GM12878 (cell line): ENCODE measurements at regions not wholly inside any gene's neighbourhood (a gene's known extent, or its start where the extent isn't known, plus 50 kb on each side); places are given as distances from the start of the nearest gene placed in this dataset.

Source experiments
- ATAC-seq: fragments of 200-7000 bp; cut with Tn5 transposase; 3 replicates; pipeline ENCODE4 v1.9.1; 2020; ENCODE audit warnings: mild to moderate bottlenecking, moderate library complexity
- BruUV-seq: library from RNA; stranded (reverse); fragments of 400-500 nt; replicated peaks from 2 replicates; lab custom pipeline; 2021; lab: Mats Ljungman, UMichigan
- CTCF ChIA-PET: fragments of 300-600 bp; sonication (Branson Sonifier 250); formaldehyde crosslinking; extraction: SDS; loops from one replicate; lab custom pipeline; 2021; ENCODE audit warnings: inconsistent platforms; lab: Yijun Ruan, JAX
- POLR2A ChIA-PET: fragments of 350-600 bp; formaldehyde crosslinking; extraction: SDS; loops from one replicate; lab custom pipeline; 2021; ENCODE audit warnings: inconsistent platforms; lab: Charles Lee
- RAD21 ChIA-PET: fragments of 300-600 bp; sonication (Branson Sonifier 250); formaldehyde crosslinking; loops from one replicate; lab custom pipeline; 2023; ENCODE audit warnings: antibody characterized with exemption; ENCODE audit not compliant: unreplicated experiment; lab: Charles Lee
- SMC1A ChIA-PET: fragments of 300-600 bp; sonication (Branson Sonifier 250); formaldehyde crosslinking; loops from one replicate; lab custom pipeline; 2023; ENCODE audit not compliant: unreplicated experiment, uncharacterized antibody; lab: Charles Lee
- DNase-seq: peaks from one replicate; pipeline ENCODE4 v3.0.0-alpha.2; 2011; ENCODE audit warnings: low read depth, low spot score
- FAIRE-seq: peaks from 3 replicates; lab custom pipeline; 2011; peaks lifted over from hg19 to GRCh38; lab: Jason Lieb, UNC
- H2AFZ ChIP-seq: 2 replicates; pipeline ENCODE4 v1.6.0; 2011; ENCODE audit warnings: low read depth, low read length, control low read depth; ENCODE audit not compliant: control insufficient read depth
- H3K27ac ChIP-seq: 2 replicates; pipeline ENCODE4 v1.5.1; 2011; ENCODE audit warnings: control low read depth; ENCODE audit not compliant: control insufficient read depth, insufficient read depth
- H3K27me3 ChIP-seq, 2 experiments: replicated peaks in 1 of 2; 2 replicates each; pipeline versions ENCODE4 v1.6.0 to v1.6.1; 2011; ENCODE audit warnings: low read length in 1 of 2; ENCODE audit not compliant: control insufficient read depth in 2 of 2, insufficient read depth in 2 of 2
- H3K36me3 ChIP-seq, 2 experiments: 2 replicates each; pipeline ENCODE4 v1.5.1; 2011; ENCODE audit warnings: low read length in 1 of 2; ENCODE audit not compliant: control insufficient read depth in 2 of 2, insufficient read depth in 2 of 2
- H3K4me1 ChIP-seq: 2 replicates; pipeline ENCODE4 v1.6.1; 2011; ENCODE audit warnings: mild to moderate bottlenecking, low read length, moderate library complexity, mixed read lengths; ENCODE audit not compliant: control insufficient read depth, insufficient read depth
- H3K4me2 ChIP-seq: 2 replicates; pipeline ENCODE4 v1.6.0; 2011; ENCODE audit warnings: control low read depth; ENCODE audit not compliant: control insufficient read depth, insufficient read depth
- H3K4me3 ChIP-seq: fragments of 200-600 bp; sonication (generic); 2 replicates; pipeline ENCODE4 v1.5.1; 2016
- H3K79me2 ChIP-seq: 2 replicates; pipeline ENCODE4 v1.6.0; 2011; ENCODE audit warnings: low read length; ENCODE audit not compliant: control insufficient read depth, insufficient read depth
- H3K9ac ChIP-seq: 2 replicates; pipeline ENCODE4 v1.8.0; 2011; ENCODE audit warnings: low read length, control low read depth, mixed read lengths; ENCODE audit not compliant: control insufficient read depth, insufficient read depth
- H3K9me3 ChIP-seq: replicated peaks from 3 replicates; pipeline ENCODE4 v1.5.1; 2011; ENCODE audit warnings: mild to moderate bottlenecking, low read length; ENCODE audit not compliant: control insufficient read depth, insufficient read depth
- H4K20me1 ChIP-seq: 2 replicates; pipeline ENCODE4 v1.6.0; 2011; ENCODE audit not compliant: control insufficient read depth, insufficient read depth
- ASH2L ChIP-seq: fragments of 300-600, 200-600 bp; sonication (generic); IDR thresholded peaks from 2 replicates; pipeline ENCODE4 v1.6.1; 2017; ENCODE audit warnings: low read depth, mild to moderate bottlenecking, borderline replicate concordance
- MAX ChIP-seq: IDR thresholded peaks from 2 replicates; pipeline ENCODE4 v1.6.1; 2012; ENCODE audit warnings: low read depth, low read length, improper control_type of control experiment
- RAD51 ChIP-seq: fragments of 450-650 bp; IDR thresholded peaks from 2 replicates; pipeline ENCODE4 v1.6.1; 2016; ENCODE audit warnings: moderate library complexity, mild to moderate bottlenecking, inconsistent platforms
- SUZ12 ChIP-seq: fragments of 200-600 bp; sonication (generic); IDR thresholded peaks from one replicate; pipeline ENCODE4 v1.6.1; 2018; ENCODE audit warnings: antibody characterized with exemption, mild to moderate bottlenecking; ENCODE audit not compliant: unreplicated experiment
- ZBED1 ChIP-seq: IDR thresholded peaks from 2 replicates; pipeline ENCODE4 v1.6.1; 2016; ENCODE audit warnings: borderline replicate concordance
- ZNF384 ChIP-seq: IDR thresholded peaks from 2 replicates; pipeline ENCODE4 v1.6.1; 2012; ENCODE audit warnings: low read depth, mild to moderate bottlenecking, low read length, improper control_type of control experiment, borderline replicate concordance
- WGBS: methylation state at CpG from one replicate; pipeline ENCODE4 v1.1.6; 2016; ENCODE audit warnings: low lambda C conversion rate; ENCODE audit not compliant: insufficient replicate concordance, insufficient coverage; ENCODE audit errors: missing lambda C conversion rate; 5-methylcytosine and 5-hydroxymethylcytosine counted together
- in situ Hi-C: fragments of 300-500 bp; cut with MboI; formaldehyde crosslinking; loops from 9 replicates; pipeline ENCODE4 v1.14.3; 2018; ENCODE audit warnings: mixed read lengths
- intact Hi-C: fragments of 100-400 bp; cut with micrococcal nuclease; formaldehyde crosslinking; loops from one replicate; pipeline ENCODE4 v1.14.2; 2022; ENCODE audit not compliant: unreplicated experiment

DNA sequence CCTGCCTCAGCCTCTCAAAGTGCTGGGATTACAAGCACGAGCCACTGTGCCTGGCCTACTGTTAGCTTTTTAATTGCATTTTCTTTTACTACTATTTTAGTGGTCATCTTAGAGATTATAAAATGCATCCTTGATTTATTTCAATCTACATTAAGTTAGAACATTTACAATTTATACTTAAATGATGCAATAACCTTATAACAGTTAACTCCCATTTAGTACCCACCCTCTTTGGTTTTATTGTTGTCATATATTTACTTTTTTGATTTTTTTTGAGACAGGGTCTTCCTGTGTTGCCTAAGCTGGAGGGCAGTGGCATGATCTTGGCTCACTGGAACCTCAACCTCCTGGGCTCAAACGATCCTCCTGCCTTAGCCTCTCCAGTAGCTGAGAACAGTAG lies 77.3 kb downstream of the PPCDC start:
- H3K4me1 ChIP-seq, result peaks cover 36% of the 10 kb centered on the region
- no peak for DNase-seq
- 95% methylated on average over 2 of the region's 2 CpGs for WGBS
- TF ChIP-seq RAD51 (no peak), ASH2L (no peak), MAX (no peak), ZNF384 (no peak), ZBED1 (no peak), SUZ12 (no peak)
- FAIRE-seq, result no peak
- RAD21 ChIA-PET, result interaction anchor here (1.8 kb wide), 1 partner anchor 10 kb away, joined by 8 read pairs; no protein-coding TSS in a partner anchor
- no TSS peak for BruUV-seq
- ATAC-seq, result no peak
- CTCF ChIA-PET, result interaction anchor here (0.9 kb wide), 1 partner anchor 9 kb away, joined by 3 read pairs; no protein-coding TSS in a partner anchor
- no peaks in the 10 kb centered on the region for H4K20me1 ChIP-seq
- H3K4me2 ChIP-seq, result no peak overlapping the region
- H3K27me3 ChIP-seq, result no peaks in the 10 kb centered on the region
- H3K9ac ChIP-seq, result no peak overlapping the region
- H3K4me3 ChIP-seq, result no peak overlapping the region
- H3K27ac ChIP-seq, result no peak overlapping the region
- intact Hi-C loops (no loop called here), in situ Hi-C loops (no loop called here)
- POLR2A ChIA-PET, result no interaction called here
- H3K36me3 ChIP-seq, result no peaks in the 10 kb centered on the region
- no peaks in the 10 kb centered on the region for H3K79me2 ChIP-seq
- SMC1A ChIA-PET, result interaction anchor here (0.6 to 8.6 kb wide), 6 partner anchors 8 to 103 kb away, joined by 3 to 97 read pairs (median 6); partner anchors contain the start of gene C15orf39
- H2AFZ ChIP-seq, result no peak overlapping the region
- H3K9me3 ChIP-seq, result no peaks in the 10 kb centered on the region; the same call in 2 of the 3 replicates
